ENCODE measurements at regions not wholly inside any gene's neighbourhood (a gene's known extent, or its start where the extent isn't known, plus 50 kb on each side); places are given as distances from the start of the nearest gene placed in this dataset.

DNA sequence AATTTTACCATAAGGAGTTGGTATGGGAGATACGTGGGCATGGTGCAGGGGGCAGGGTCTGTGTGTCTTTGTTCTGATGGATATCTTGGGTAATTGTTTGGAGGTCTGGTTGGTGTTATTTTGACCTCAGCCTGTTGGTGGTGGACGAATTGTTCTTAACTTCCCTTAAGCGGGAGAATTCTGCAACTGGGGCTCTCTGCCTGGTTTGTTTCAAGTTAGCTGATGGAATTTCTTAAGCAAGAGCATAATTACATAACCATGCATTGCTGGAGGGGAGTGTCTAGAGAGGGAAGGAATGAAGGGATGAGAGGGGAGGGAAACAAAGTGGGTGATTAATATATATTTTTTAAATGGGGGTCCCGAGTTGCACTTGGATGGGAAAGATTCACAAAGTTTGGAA, 908.5 kb upstream of the RAG2 start:
- Histone ChIP-seq H2AFZ (ENCODE audit: insufficient read depth, low read depth, low read length, poor library complexity, severe bottlenecking) (no peak overlapping the region), H3K36me3 (replicated peaks in 1 of 2; ENCODE audit: control insufficient read depth in 1 of 2, insufficient read depth in 2 of 2, low read length in 2 of 2) (no peaks in the 10 kb centered on the region), H3K4me1 (ENCODE audit: control insufficient read depth in 1 of 2, insufficient read depth in 2 of 2, low read length in 2 of 2) (peaks cover 5 to 7% of the 10 kb centered on the region in 2 donors), H3K4me2 (replicated peaks; ENCODE audit: extremely low read depth, low read length, poor library complexity, severe bottlenecking) (no peak overlapping the region), H4K20me1 (ENCODE audit: insufficient read depth, low read length) (no peaks in the 10 kb centered on the region), H3K4me3 (replicated peaks in 1 of 3; ENCODE audit: low read depth in 2 of 3, low read length in 3 of 3) (no peak overlapping the region), H3K9me3 (replicated peaks in 1 of 2; ENCODE audit: control insufficient read depth in 1 of 2, insufficient read depth in 1 of 2, low read length in 2 of 2) (no peaks in the 10 kb centered on the region), H3K27ac (ENCODE audit: low read depth in 1 of 2, low read length in 2 of 2) (no peak overlapping the region), H3K9ac (ENCODE audit: insufficient read depth, low read length, poor library complexity, severe bottlenecking) (no peak overlapping the region), H3K27me3 (ENCODE audit: control insufficient read depth in 2 of 2, insufficient read depth in 2 of 2, low read length in 2 of 2) (no peaks in the 10 kb centered on the region), H3K79me2 (ENCODE audit: insufficient read depth, low read length) (no peaks in the 10 kb centered on the region)
- H3K36me3 Mint-ChIP-seq, result no peaks in the 10 kb centered on the region
- H3K9me3 Mint-ChIP-seq, result peaks cover 0 to 4% (median 0%) of the 10 kb centered on the region in 7 donors
- no peak for DNase-seq
- TF ChIP-seq, protein P1, sequence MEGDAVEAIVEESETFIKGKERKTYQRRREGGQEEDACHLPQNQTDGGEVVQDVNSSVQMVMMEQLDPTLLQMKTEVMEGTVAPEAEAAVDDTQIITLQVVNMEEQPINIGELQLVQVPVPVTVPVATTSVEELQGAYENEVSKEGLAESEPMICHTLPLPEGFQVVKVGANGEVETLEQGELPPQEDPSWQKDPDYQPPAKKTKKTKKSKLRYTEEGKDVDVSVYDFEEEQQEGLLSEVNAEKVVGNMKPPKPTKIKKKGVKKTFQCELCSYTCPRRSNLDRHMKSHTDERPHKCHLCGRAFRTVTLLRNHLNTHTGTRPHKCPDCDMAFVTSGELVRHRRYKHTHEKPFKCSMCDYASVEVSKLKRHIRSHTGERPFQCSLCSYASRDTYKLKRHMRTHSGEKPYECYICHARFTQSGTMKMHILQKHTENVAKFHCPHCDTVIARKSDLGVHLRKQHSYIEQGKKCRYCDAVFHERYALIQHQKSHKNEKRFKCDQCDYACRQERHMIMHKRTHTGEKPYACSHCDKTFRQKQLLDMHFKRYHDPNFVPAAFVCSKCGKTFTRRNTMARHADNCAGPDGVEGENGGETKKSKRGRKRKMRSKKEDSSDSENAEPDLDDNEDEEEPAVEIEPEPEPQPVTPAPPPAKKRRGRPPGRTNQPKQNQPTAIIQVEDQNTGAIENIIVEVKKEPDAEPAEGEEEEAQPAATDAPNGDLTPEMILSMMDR (IDR thresholded peaks at IDR 0.05), result no peak
- intact Hi-C loops (cut with micrococcal nuclease), result no loop called here
- H3K27ac Mint-ChIP-seq, result no peak overlapping the region
- no peak overlapping the region for H3K4me3 Mint-ChIP-seq
- 36% methylated on average over 2 of the region's 4 CpGs for WGBS (ENCODE audit: insufficient coverage)
- peaks cover 27% of the 10 kb centered on the region for H3K4me1 Mint-ChIP-seq
- no peaks in the 10 kb centered on the region for H3K27me3 Mint-ChIP-seq (ENCODE audit: low read depth in 3 of 3)

DNA sequence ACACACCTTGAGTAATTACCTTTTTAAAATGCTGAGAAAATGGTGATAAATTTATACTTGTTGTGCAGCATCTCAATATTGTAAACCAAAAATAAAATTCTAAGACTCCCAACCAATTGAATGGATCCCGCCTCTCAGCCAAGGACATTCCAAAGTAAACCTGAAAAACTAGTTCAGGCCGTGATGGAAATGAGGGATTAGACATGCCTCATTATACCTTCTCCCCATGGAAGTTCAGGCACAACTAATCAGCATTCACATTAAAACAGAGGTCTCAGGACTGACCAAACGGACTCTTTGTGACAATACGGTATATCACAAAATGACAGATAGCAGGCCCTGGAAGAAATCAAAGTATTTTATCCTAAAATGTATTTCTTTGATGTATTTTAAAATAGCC, 907.4 kb upstream of the RAG2 start:
- H3K79me2 ChIP-seq (ENCODE audit: insufficient read depth, low read length), result no peaks in the 10 kb centered on the region
- H3K9me3 ChIP-seq (replicated peaks in 1 of 2; ENCODE audit: control insufficient read depth in 1 of 2, insufficient read depth in 1 of 2, low read length in 2 of 2), result no peaks in the 10 kb centered on the region
- Mint-ChIP-seq H3K4me1 (peaks cover 20% of the 10 kb centered on the region), H3K27me3 (ENCODE audit: low read depth in 3 of 3) (no peaks in the 10 kb centered on the region), H3K9me3 (peaks cover 0 to 4% (median 0%) of the 10 kb centered on the region in 7 donors), H3K27ac (no peak overlapping the region), H3K4me3 (no peak overlapping the region), H3K36me3 (no peaks in the 10 kb centered on the region)
- H3K4me3 ChIP-seq (replicated peaks in 1 of 3; ENCODE audit: low read depth in 2 of 3, low read length in 3 of 3), result no peak overlapping the region
- H3K36me3 ChIP-seq (replicated peaks in 1 of 2; ENCODE audit: control insufficient read depth in 1 of 2, insufficient read depth in 2 of 2, low read length in 2 of 2), result no peaks in the 10 kb centered on the region
- TF ChIP-seq, protein P1 (IDR thresholded peaks at IDR 0.05), result no peak
- H2AFZ ChIP-seq (ENCODE audit: insufficient read depth, low read depth, low read length, poor library complexity, severe bottlenecking), result no peak overlapping the region
- H4K20me1 ChIP-seq (ENCODE audit: insufficient read depth, low read length), result no peaks in the 10 kb centered on the region
- no peak overlapping the region for H3K9ac ChIP-seq (ENCODE audit: insufficient read depth, low read length, poor library complexity, severe bottlenecking)
- DNase-seq, result no peak
- intact Hi-C loops (cut with micrococcal nuclease), result no loop called here
- no peaks in the 10 kb centered on the region for H3K27me3 ChIP-seq (ENCODE audit: control insufficient read depth in 2 of 2, insufficient read depth in 2 of 2, low read length in 2 of 2)
- no peak overlapping the region for H3K4me2 ChIP-seq (replicated peaks; ENCODE audit: extremely low read depth, low read length, poor library complexity, severe bottlenecking)
- 100% methylated on average over 1 of the region's 4 CpGs for WGBS (ENCODE audit: insufficient coverage)
- H3K27ac ChIP-seq (ENCODE audit: low read depth in 1 of 2, low read length in 2 of 2), result no peak overlapping the region
- H3K4me1 ChIP-seq (ENCODE audit: control insufficient read depth in 1 of 2, insufficient read depth in 2 of 2, low read length in 2 of 2), result peaks cover 5 to 7% of the 10 kb centered on the region in 2 donors
